Subcutaneous abdominal adipose tissue (tissue), 5 donors: ENCODE measurements at regions not wholly inside any gene's neighbourhood (a gene's known extent, or its start where the extent isn't known, plus 50 kb on each side); places are given as distances from the start of the nearest gene placed in this dataset.
"Not testable (repeated sequence)": the region's sequence is repeated elsewhere in the genome, so short reads cannot be mapped to it uniquely, and the experiment has no call there.

Source experiments
- H3K27ac ChIP-seq: one replicate; pipeline ENCODE4 v1.7.0; 2013; ENCODE audit warnings: low read depth, mild to moderate bottlenecking, inconsistent platforms, low read length, moderate library complexity
- H3K27me3 ChIP-seq, 5 donors: one replicate each; pipeline ENCODE4 v1.7.0; 2013; ENCODE audit warnings: low read length in 5 of 5, inconsistent platforms in 1 of 5; ENCODE audit not compliant: control insufficient read depth in 5 of 5, insufficient read depth in 4 of 5
- H3K36me3 ChIP-seq, 5 donors: one replicate each; pipeline ENCODE4 v1.7.0; 2013; ENCODE audit warnings: low read length in 5 of 5; ENCODE audit not compliant: control insufficient read depth in 5 of 5, insufficient read depth in 5 of 5
- H3K4me1 ChIP-seq, 5 donors: one replicate each; pipeline ENCODE4 v1.7.0; 2013; ENCODE audit warnings: low read length in 5 of 5, mild to moderate bottlenecking in 3 of 5, moderate library complexity in 1 of 5; ENCODE audit not compliant: control insufficient read depth in 5 of 5, insufficient read depth in 5 of 5
- H3K4me3 ChIP-seq, 5 donors: one replicate each; pipeline ENCODE4 v1.7.0; 2013; ENCODE audit warnings: low read length in 5 of 5, low read depth in 1 of 5
- H3K9ac ChIP-seq, 5 donors: one replicate each; pipeline ENCODE4 v1.7.0; 2013; ENCODE audit warnings: low read length in 5 of 5, mild to moderate bottlenecking in 4 of 5, moderate library complexity in 3 of 5
- H3K9me3 ChIP-seq, 5 donors: one replicate each; pipeline ENCODE4 v1.7.0; 2013; ENCODE audit warnings: low read length in 5 of 5; ENCODE audit not compliant: control insufficient read depth in 5 of 5
- donor health status: healthy.
- donor health status: healthy.
- donor health status: healthy.
- donor health status: healthy.
- donor health status: healthy.

- not testable (repeated sequence) for H3K9ac ChIP-seq, H3K27ac ChIP-seq, H3K36me3 ChIP-seq, H3K9me3 ChIP-seq, H3K4me3 ChIP-seq, H3K27me3 ChIP-seq
- H3K4me1 ChIP-seq: peaks cover 0 to 12% (median 0%) of the 10 kb centered on the region in 5 donors
Observed at GRCh38 chr10:30159614-30160013, 100.2 kb upstream of the JCAD start.

DNA sequence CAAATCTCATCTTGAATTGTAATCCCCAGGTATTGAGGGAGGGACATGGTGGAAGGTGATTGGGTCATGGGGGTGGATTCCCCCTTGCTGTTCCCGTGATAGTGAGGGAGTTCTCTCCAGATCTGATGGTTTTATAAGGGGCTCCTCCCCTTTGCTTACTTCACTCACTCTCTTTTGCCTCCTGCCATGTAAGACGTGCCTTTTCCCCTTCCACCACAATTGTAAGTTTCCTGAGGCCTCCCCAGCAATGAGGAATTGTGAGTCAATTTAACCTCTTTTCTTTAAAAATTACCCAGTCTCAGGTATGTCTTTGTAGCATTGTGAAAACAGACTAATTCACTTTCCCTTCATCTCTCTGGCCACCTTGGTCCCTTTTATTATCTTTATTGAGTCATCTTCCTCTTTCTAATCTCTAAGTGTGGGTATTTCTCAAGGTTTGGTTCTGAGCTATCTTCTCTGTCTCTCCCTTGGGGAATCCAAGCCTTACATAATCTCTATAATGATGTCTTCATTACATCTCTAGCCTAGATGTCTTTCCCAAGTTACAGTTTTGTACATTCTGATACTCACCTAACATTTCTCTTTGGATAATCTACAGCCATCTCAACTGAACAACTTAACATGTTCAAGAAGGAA lies 99.1 kb upstream of the JCAD start:
- Histone ChIP-seq H3K4me3 (no peak overlapping the region), H3K27ac (no peak overlapping the region), H3K9me3 (no peaks in the 10 kb centered on the region), H3K27me3 (no peaks in the 10 kb centered on the region), H3K36me3 (no peaks in the 10 kb centered on the region), H3K9ac (no peak overlapping the region), H3K4me1 (peaks cover 0 to 12% (median 0%) of the 10 kb centered on the region in 5 donors)

- H3K27me3 ChIP-seq: no peaks in the 10 kb centered on the region
- H3K4me1 ChIP-seq: peaks cover 0 to 12% (median 0%) of the 10 kb centered on the region in 5 donors
- H3K36me3 ChIP-seq: no peaks in the 10 kb centered on the region
- H3K9me3 ChIP-seq: no peaks in the 10 kb centered on the region
- no peak overlapping the region for H3K9ac ChIP-seq
- peak overlapping the region in 2 of 5 donors; percentile 24 to 28 for H3K4me3 ChIP-seq
- H3K27ac ChIP-seq: peak overlapping the region; percentile 19
Observed at GRCh38 chr10:30155401-30155800, 96.0 kb upstream of the JCAD start.

DNA sequence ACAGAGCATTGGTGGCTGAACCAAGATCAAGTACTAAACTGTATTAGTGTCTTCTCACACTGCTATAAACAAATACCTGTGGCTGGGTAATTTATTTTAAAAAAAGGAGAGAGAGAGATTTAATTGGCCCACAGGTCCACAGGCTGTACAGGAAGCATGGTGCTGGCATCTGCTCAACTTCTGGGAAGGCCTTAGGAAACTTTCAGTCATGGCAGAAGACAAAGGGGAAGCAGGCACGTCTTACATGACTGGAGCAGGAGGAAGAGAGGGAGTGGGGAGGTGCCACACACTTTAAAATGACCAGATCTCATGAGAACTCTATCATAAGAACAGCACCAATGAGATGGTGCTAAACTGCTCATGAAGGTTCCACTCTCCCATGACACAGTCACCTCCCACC lies 95.2 kb upstream of the JCAD start:
- H3K27ac ChIP-seq: peak overlapping the region; percentile 19

DNA sequence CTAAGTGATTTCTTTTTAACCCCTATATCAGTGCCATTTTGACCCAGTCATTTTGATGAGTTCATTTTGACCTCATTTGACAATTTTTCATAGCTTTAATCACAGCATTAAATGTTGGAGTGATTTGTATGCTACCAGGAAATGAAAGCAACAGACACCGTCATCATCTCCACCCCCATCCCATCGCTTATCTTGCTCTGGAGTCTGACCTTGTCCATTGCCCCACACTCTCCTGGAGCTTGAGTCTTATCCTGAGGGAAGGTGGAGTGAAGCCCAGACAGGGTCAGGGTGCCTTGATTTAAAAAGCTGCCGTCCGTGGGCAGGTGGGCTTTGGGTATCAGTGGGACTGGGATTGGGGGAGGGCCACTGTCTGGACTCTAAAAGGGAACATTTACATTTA lies 94.7 kb upstream of the JCAD start:
- H3K27ac ChIP-seq: no peak overlapping the region

More for the DNA sequence above, 95.2 kb upstream of the JCAD start:
- H3K4me3 ChIP-seq: no peak overlapping the region
- H3K4me1 ChIP-seq: peaks cover 0 to 12% (median 0%) of the 10 kb centered on the region in 5 donors
- no peaks in the 10 kb centered on the region for H3K36me3 ChIP-seq
- no peaks in the 10 kb centered on the region for H3K9me3 ChIP-seq
- no peaks in the 10 kb centered on the region for H3K27me3 ChIP-seq
- no peak overlapping the region for H3K9ac ChIP-seq

GRCh38 chr10:30151581-30152389 lies 92.4 kb upstream of the JCAD start:
- Histone ChIP-seq H3K4me3 (no peak overlapping the region), H3K27ac (no peak overlapping the region), H3K36me3 (no peaks in the 10 kb centered on the region), H3K9ac (no peak overlapping the region), H3K4me1 (peaks cover 0 to 12% (median 0%) of the 10 kb centered on the region in 5 donors), H3K9me3 (no peaks in the 10 kb centered on the region), H3K27me3 (no peaks in the 10 kb centered on the region)

More for the DNA sequence above, 94.7 kb upstream of the JCAD start:
- Histone ChIP-seq H3K36me3 (no peaks in the 10 kb centered on the region), H3K9me3 (no peaks in the 10 kb centered on the region), H3K27me3 (no peaks in the 10 kb centered on the region), H3K9ac (no peak overlapping the region), H3K4me3 (no peak overlapping the region), H3K4me1 (peaks cover 0 to 12% (median 0%) of the 10 kb centered on the region in 5 donors)

- Histone ChIP-seq H3K27me3 (no peaks in the 10 kb centered on the region), H3K27ac (no peak overlapping the region), H3K36me3 (no peaks in the 10 kb centered on the region), H3K9me3 (peaks cover 0 to 7% (median 6%) of the 10 kb centered on the region in 5 donors), H3K4me3 (no peak overlapping the region), H3K9ac (no peak overlapping the region), H3K4me1 (no peaks in the 10 kb centered on the region)
Observed at GRCh38 chr10:30141423-30141822, 82.0 kb upstream of the JCAD start.

DNA sequence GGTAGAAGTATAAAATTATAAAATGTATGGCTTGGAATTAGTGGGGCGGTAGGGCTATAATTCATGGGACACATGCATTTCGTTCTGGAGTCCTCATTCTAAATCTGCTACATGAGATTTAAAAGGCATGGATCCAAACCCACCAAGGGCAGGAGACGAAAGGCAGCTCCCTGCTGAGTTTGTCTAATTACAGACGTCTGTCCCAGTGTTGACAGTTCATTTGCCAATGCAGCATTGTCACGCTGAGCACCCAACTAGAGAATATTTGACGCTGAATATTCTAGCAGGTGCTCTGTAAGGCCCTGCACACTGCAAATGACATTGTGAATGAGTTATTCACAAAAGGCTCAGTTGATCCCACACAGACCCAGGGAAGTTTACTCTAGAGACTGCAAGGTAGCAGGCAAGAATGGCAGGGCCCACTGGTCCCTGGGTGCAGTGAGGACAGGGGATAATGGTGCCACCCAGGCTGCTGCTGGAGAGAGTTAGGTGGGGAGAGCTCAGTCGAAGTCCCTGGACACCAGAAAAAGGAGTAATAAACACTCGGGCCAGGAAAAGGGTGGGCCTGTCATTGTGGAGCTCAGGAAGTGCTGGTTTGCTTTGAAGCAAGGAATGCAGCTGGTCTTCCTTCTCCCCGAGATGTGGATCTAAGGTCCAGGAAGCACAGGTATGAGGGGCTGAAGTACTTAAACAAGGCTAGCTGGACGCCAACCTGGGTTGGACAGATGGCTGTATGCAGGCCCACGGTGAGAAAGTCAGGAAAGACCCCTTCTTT lies 75.0 kb upstream of the JCAD start:
- Histone ChIP-seq H3K36me3 (no peaks in the 10 kb centered on the region), H3K9ac (no peak overlapping the region), H3K4me1 (peaks cover 0 to 12% (median 0%) of the 10 kb centered on the region in 5 donors), H3K9me3 (no peaks in the 10 kb centered on the region), H3K27ac (no peak overlapping the region), H3K27me3 (peaks cover 0 to 2% (median 0%) of the 10 kb centered on the region in 5 donors), H3K4me3 (no peak overlapping the region)

DNA sequence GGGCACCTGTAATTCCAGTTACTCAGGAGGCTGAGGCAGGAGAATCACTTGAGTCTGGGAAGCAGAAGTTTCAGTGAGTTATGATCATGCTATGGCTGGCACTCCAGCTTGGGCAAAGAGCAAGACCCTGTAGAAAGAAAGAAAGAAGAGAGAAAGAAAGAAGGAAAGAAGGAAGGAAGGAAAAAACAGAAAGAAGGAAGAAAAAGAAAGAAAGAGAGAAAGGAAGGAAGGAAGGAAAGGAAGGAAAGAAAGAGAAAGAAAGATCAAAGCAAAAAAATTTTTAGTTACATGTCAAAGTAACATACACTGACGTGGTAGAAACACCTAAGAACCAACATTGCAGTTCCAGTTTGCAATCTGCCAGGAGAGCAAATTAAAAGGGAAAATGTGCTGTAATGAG lies 73.8 kb upstream of the JCAD start:
- Histone ChIP-seq H3K4me1 (peaks cover 0 to 12% (median 0%) of the 10 kb centered on the region in 5 donors), H3K27me3 (peaks cover 0 to 2% (median 0%) of the 10 kb centered on the region in 5 donors), H3K9me3 (no peaks in the 10 kb centered on the region), H3K36me3 (no peaks in the 10 kb centered on the region), H3K9ac (no peak overlapping the region), H3K27ac (no peak overlapping the region), H3K4me3 (no peak overlapping the region)

DNA sequence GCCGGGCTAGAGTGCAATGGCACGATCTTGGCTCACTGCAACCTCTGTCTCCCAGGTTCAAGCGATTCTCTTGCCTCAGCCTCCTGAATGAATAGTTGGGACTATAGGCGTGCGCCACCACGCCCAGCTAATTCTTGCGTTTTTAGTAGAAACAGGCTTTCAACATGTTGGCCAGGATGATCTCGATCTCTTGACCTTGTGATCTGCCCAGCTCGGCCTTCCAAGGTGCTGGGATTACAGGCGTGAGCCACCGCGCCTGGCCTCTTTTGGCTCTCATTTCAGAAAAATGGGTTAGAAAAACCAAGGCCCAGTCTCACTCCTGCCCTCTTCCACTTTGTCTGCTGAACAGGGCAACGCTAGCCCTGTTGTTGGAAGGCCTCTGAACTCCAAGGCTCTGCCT lies 72.0 kb upstream of the JCAD start:
- peaks cover 0 to 16% (median 8%) of the 10 kb centered on the region in 5 donors for H3K4me1 ChIP-seq
- H3K36me3 ChIP-seq, H3K9ac ChIP-seq, H3K27me3 ChIP-seq, H3K9me3 ChIP-seq, H3K27ac ChIP-seq, H3K4me3 ChIP-seq: not testable (repeated sequence)
